Testis (tissue), 2 donors: ENCODE measurements at regions not wholly inside any gene's neighbourhood (a gene's known extent, or its start where the extent isn't known, plus 50 kb on each side); places are given as distances from the start of the nearest gene placed in this dataset.

ENCODE experiments used
- CTCF ChIP-seq, 3 experiments: fragments of 450-650 bp in 2 of 3; fragments of 200-600 bp in 1 of 3; sonication (generic) in 1 of 3; IDR thresholded peaks; one replicate each; pipeline ENCODE4 v1.5.1; 2016 to 2019; ENCODE audit warnings: antibody characterized with exemption in 3 of 3, mild to moderate bottlenecking in 2 of 3, moderate library complexity in 1 of 3
- POLR2A ChIP-seq: fragments of 450-650 bp; IDR thresholded peaks from one replicate; pipeline ENCODE4 v1.6.1; 2017; ENCODE audit warnings: antibody characterized with exemption, mild to moderate bottlenecking, moderate library complexity

DNA sequence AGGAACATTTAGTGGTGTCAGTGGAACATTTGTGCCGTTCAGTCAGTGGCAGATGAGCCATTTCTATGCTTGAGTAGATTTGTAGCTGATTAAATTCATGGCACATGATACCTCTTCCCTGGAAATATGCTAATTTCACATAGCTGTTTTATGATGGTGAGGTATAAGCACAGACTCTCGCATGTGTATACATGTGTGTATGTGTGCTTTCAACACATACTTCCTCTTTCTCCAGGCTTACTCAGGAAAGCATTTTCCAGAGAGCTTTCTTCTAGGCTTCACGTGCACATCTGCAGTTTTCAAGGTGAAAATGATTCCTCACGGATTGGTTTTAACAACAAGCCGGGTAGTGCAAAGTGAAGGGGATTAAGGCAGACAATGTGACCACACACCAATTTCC is 396.5 kb downstream of the HDGFL1 start:
- no peak for TF ChIP-seq CTCF (IDR thresholded peaks at IDR 0.05)
- no peak for TF ChIP-seq POLR2A
